Stomach (tissue), 4 donors: ENCODE measurements at regions not wholly inside any gene's neighbourhood (a gene's known extent, or its start where the extent isn't known, plus 50 kb on each side); places are given as distances from the start of the nearest gene placed in this dataset.

Experiments used
- CTCF ChIP-seq, 7 experiments: fragments of 450-650 bp in 4 of 7; fragments of 200-600 bp in 3 of 7; sonication (generic) in 3 of 7; IDR thresholded peaks; one replicate each; pipeline ENCODE4 v1.5.1; 2016 to 2019; ENCODE audit warnings: antibody characterized with exemption in 7 of 7, control low read depth in 2 of 7, mild to moderate bottlenecking in 1 of 7
- POLR2AphosphoS5 ChIP-seq, 3 donors: sonication (generic); formaldehyde crosslinking; IDR thresholded peaks; one replicate each; pipeline ENCODE4 v1.6.1; 2016; ENCODE audit warnings: antibody characterized with exemption in 3 of 3

DNA sequence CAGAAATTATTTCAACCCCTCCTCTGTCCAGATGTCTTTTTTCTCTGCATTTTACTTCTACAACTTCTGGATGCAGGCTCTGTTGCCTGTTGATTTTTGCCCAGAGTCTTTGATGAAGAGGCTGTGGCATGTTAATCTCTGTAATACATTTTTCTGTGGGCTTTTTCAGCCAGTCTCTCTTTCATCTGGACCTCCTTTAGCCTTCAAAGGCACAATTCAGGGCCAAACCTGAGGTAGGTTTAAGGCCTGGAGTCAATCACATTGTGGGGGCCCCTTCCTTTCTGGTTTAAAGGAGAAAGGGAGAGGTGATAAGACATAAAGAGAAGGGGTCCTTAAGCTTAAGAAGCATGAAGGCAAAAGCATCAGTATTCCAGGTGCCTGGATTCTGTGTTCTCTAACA lies 553.7 kb downstream of the FLRT2 start:
- no peak for TF ChIP-seq POLR2AphosphoS5 (IDR thresholded peaks at IDR 0.05)
- TF ChIP-seq CTCF (IDR thresholded peaks at IDR 0.05), result no peak
